ENCODE measurements at regions not wholly inside any gene's neighbourhood (a gene's known extent, or its start where the extent isn't known, plus 50 kb on each side); places are given as distances from the start of the nearest gene placed in this dataset.

- TF ChIP-seq CTCF (optimal IDR thresholded peaks at IDR 0.05 in 1 of 3, IDR thresholded peaks at IDR 0.05 in 1 of 3, conservative IDR thresholded peaks at IDR 0.05 in 1 of 3; ENCODE audit: extremely low read depth in 1 of 3, insufficient read depth in 2 of 3, low read length in 3 of 3) = no peak
- no peak for TF ChIP-seq EZH2 (IDR thresholded peaks at IDR 0.05; ENCODE audit: low read length)
Observed at GRCh38 chr16:63628812-63629211, 1493.1 kb downstream of the CDH11 start.

Measured in keratinocyte (primary cell).